Pancreas (tissue), 10 donors: ENCODE measurements at regions not wholly inside any gene's neighbourhood (a gene's known extent, or its start where the extent isn't known, plus 50 kb on each side); places are given as distances from the start of the nearest gene placed in this dataset.

Experiments
- ATAC-seq, 4 donors: fragments of 200-7000 bp; cut with Tn5 transposase; one replicate each; pipeline versions ENCODE4 v1.8.0 to v1.9.1; 2020; ENCODE audit warnings: mild to moderate bottlenecking in 4 of 4, moderate library complexity in 4 of 4
- DNase-seq, 6 donors: peaks; one replicate each; pipeline ENCODE4 v3.0.0-alpha.2; 2020
- FAIRE-seq: peaks from 2 replicates; lab custom pipeline; 2012; peaks lifted over from hg19 to GRCh38; lab: Jason Lieb, UNC
- H3K27ac ChIP-seq, 4 donors: fragments of 200-600 bp; sonication (generic); 1 replicate in 3 of 4; 2 replicates in 1 of 4; pipeline versions ENCODE4 v1.5.0 to v1.8.0; 2020
- H3K27me3 ChIP-seq, 4 donors: fragments of 200-600 bp; one replicate each; pipeline ENCODE4 v1.8.0; 2021
- H3K36me3 ChIP-seq, 3 donors: fragments of 200-600 bp; sonication (generic) in 1 of 3; one replicate each; pipeline versions ENCODE4 v1.5.0 to v1.8.0; 2020 to 2021
- H3K4me1 ChIP-seq, 3 donors: fragments of 200-600 bp; one replicate each; pipeline ENCODE4 v1.8.0; 2021
- H3K4me3 ChIP-seq, 4 donors: fragments of 200-600 bp; sonication (generic) in 2 of 4; one replicate each; pipeline versions ENCODE4 v1.5.0 to v1.8.0; 2020 to 2021
- H3K9me3 ChIP-seq, 4 donors: fragments of 200-600 bp; one replicate each; pipeline ENCODE4 v1.8.0; 2021
- CTCF ChIP-seq, 4 donors: fragments of 200-600 bp; sonication (generic) in 3 of 4; IDR thresholded peaks; one replicate each; pipeline versions ENCODE4 v1.5.0 to v1.8.0; 2021; ENCODE audit warnings: antibody characterized with exemption in 4 of 4
- WGBS, 2 donors: extraction: QIAGEN DNeasy Blood & Tissue Kit; methylation state at CpG; one replicate each; pipeline ENCODE4 v1.1.7; 2013; 5-methylcytosine and 5-hydroxymethylcytosine counted together
- intact Hi-C, 3 donors: fragments of 100-400 bp; cut with DNase I; formaldehyde crosslinking; loops; one replicate each; pipeline versions ENCODE4 v1.11.1 to v1.14.2; 2022
- donor health status: healthy with polysubstance abuse.
- donor health status: DM: no; HTN: no; CAD: no; lungs with moderate emphysema.
- donor health status: DM: no; HTN: no; CAD: no.
- donor health status: control.
- donor health status: control.
- donor health status: Bipolar disorder and iron deficiency.
- donor health status: DM: yes; HTN: yes; CAD: no.
- donor health status: DM: no; HTN: no; CAD: no.
- donor health status: DM: no; HTN: no; CAD: no.
- donor health status: DM: yes; HTN: yes; CAD: no.

GRCh38 chr13:111548301-111548700 is 227.9 kb downstream of the TEX29 start:
- DNase-seq, result no peak
- intact Hi-C loops, result no loop called here

GRCh38 chr13:111548805-111549204 is 228.4 kb downstream of the TEX29 start:
- TF ChIP-seq CTCF (IDR thresholded peaks at IDR 0.05), result no peak
- no peak overlapping the region for H3K27ac ChIP-seq
- H3K27me3 ChIP-seq, result no peaks in the 10 kb centered on the region
- peaks cover 12 to 17% (median 15%) of the 10 kb centered on the region in 3 donors for H3K4me1 ChIP-seq
- WGBS, 2 donors, result 82 to 84% methylated on average over 10 of the region's 10 CpGs
- intact Hi-C loops, result no loop called here
- H3K36me3 ChIP-seq, result no peaks in the 10 kb centered on the region
- no peak overlapping the region for H3K4me3 ChIP-seq
- DNase-seq, result no peak
- no peak for FAIRE-seq
- ATAC-seq, result no peak
- H3K9me3 ChIP-seq, result no peaks in the 10 kb centered on the region

More at GRCh38 chr13:111548301-111548700, 227.9 kb downstream of the TEX29 start:
- Histone ChIP-seq H3K27me3 (no peaks in the 10 kb centered on the region), H3K27ac (no peak overlapping the region), H3K4me1 (peaks cover 12 to 17% (median 15%) of the 10 kb centered on the region in 3 donors), H3K9me3 (no peaks in the 10 kb centered on the region), H3K4me3 (no peak overlapping the region), H3K36me3 (no peaks in the 10 kb centered on the region)
- TF ChIP-seq CTCF (IDR thresholded peaks at IDR 0.05), result no peak
- WGBS, 2 donors, result 95 to 98% methylated on average over 25 of the region's 25 CpGs
- ATAC-seq (no peak), FAIRE-seq (no peak)

- TF ChIP-seq CTCF (IDR thresholded peaks at IDR 0.05), result no peak
- peak in 4 of 6 donors; percentile 46 to 80 (median 72) for DNase-seq
Observed at GRCh38 chr13:111549464-111549863, 229.0 kb downstream of the TEX29 start.

GRCh38 chr13:111550062-111550461 is 229.6 kb downstream of the TEX29 start:
- ATAC-seq, result no peak
- H3K4me1 ChIP-seq, result peaks cover 12 to 17% (median 15%) of the 10 kb centered on the region in 3 donors
- intact Hi-C loops, result no loop called here
- no peak for TF ChIP-seq CTCF (IDR thresholded peaks at IDR 0.05)
- no peaks in the 10 kb centered on the region for H3K9me3 ChIP-seq
- DNase-seq, result no peak
- H3K4me3 ChIP-seq, result no peak overlapping the region
- H3K27me3 ChIP-seq, result no peaks in the 10 kb centered on the region
- no peak for FAIRE-seq
- no peaks in the 10 kb centered on the region for H3K36me3 ChIP-seq
- no peak overlapping the region for H3K27ac ChIP-seq

More at GRCh38 chr13:111549464-111549863, 229.0 kb downstream of the TEX29 start:
- Histone ChIP-seq H3K9me3 (no peaks in the 10 kb centered on the region), H3K36me3 (no peaks in the 10 kb centered on the region), H3K27me3 (no peaks in the 10 kb centered on the region), H3K27ac (peak overlapping the region in 1 of 4 donors; percentile 36), H3K4me1 (peaks cover 12 to 17% (median 15%) of the 10 kb centered on the region in 3 donors), H3K4me3 (no peak overlapping the region)
- ATAC-seq (peak; percentile 86 to 96 (median 95)), FAIRE-seq (no peak)
- WGBS, 2 donors, result 6 to 10% methylated on average over 2 of the region's 2 CpGs
- intact Hi-C loops, result no loop called here

GRCh38 chr13:111551204-111551820 is 230.9 kb downstream of the TEX29 start:
- FAIRE-seq (no peak), DNase-seq (peak in 2 of 6 donors; percentile 63 to 65), ATAC-seq (peak in 3 of 4 donors; percentile 27 to 54 (median 30))
- peaks cover 12 to 17% (median 15%) of the 10 kb centered on the region in 3 donors for H3K4me1 ChIP-seq
- no peaks in the 10 kb centered on the region for H3K36me3 ChIP-seq
- intact Hi-C loops, result no loop called here
- no peaks in the 10 kb centered on the region for H3K9me3 ChIP-seq
- 53 to 61% methylated on average over 5 of the region's 5 CpGs for WGBS, 2 donors
- H3K27me3 ChIP-seq, result no peaks in the 10 kb centered on the region
- no peak overlapping the region for H3K4me3 ChIP-seq
- no peak overlapping the region for H3K27ac ChIP-seq
- no peak for TF ChIP-seq CTCF (IDR thresholded peaks at IDR 0.05)
